ENCODE measurements at regions not wholly inside any gene's neighbourhood (a gene's known extent, or its start where the extent isn't known, plus 50 kb on each side); places are given as distances from the start of the nearest gene placed in this dataset.

DNA sequence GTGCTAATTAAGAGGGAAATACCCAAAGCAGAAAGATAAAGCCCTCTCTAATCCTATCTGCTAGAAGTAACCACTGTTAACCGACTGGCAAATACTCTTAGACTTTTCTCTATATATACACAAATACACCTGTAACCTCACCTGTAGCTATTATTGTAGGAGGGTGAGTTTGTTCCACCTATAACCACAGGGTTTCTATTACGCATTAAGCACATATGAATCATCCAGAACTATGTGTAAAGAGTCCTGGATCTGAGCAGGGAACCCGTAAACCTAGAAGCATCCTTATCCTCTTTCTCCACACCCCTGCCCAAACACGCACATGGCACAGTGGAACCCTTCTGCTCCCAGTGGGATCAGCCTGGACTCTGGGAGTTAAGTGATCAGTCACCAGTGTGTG lies 172.8 kb upstream of the C2CD4B start:
- TF ChIP-seq YY1 (IDR thresholded peaks at IDR 0.05; ENCODE audit: low read depth) (no peak), TAF1 (IDR thresholded peaks at IDR 0.05; ENCODE audit: low read depth) (no peak), EP300 (IDR thresholded peaks at IDR 0.05; ENCODE audit: borderline replicate concordance) (no peak), TEAD4 (IDR thresholded peaks at IDR 0.05) (no peak), NFIC (IDR thresholded peaks at IDR 0.05) (no peak), EGR1 (IDR thresholded peaks at IDR 0.05) (no peak), TCF12 (IDR thresholded peaks at IDR 0.05; ENCODE audit: low read depth) (no peak), RAD21 (IDR thresholded peaks at IDR 0.05; ENCODE audit: low read depth) (no peak), CREB1 (IDR thresholded peaks at IDR 0.05; ENCODE audit: low read depth) (no peak), ZBTB7A (IDR thresholded peaks at IDR 0.05; ENCODE audit: low read depth) (no peak), FOXM1 (IDR thresholded peaks at IDR 0.05; ENCODE audit: borderline replicate concordance, low read depth) (no peak), CEBPB (IDR thresholded peaks at IDR 0.05) (no peak)
- TF ChIP-seq, protein P1, sequence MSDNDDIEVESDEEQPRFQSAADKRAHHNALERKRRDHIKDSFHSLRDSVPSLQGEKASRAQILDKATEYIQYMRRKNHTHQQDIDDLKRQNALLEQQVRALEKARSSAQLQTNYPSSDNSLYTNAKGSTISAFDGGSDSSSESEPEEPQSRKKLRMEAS (IDR thresholded peaks at IDR 0.05), result no peak
- TF ChIP-seq, protein P2, sequence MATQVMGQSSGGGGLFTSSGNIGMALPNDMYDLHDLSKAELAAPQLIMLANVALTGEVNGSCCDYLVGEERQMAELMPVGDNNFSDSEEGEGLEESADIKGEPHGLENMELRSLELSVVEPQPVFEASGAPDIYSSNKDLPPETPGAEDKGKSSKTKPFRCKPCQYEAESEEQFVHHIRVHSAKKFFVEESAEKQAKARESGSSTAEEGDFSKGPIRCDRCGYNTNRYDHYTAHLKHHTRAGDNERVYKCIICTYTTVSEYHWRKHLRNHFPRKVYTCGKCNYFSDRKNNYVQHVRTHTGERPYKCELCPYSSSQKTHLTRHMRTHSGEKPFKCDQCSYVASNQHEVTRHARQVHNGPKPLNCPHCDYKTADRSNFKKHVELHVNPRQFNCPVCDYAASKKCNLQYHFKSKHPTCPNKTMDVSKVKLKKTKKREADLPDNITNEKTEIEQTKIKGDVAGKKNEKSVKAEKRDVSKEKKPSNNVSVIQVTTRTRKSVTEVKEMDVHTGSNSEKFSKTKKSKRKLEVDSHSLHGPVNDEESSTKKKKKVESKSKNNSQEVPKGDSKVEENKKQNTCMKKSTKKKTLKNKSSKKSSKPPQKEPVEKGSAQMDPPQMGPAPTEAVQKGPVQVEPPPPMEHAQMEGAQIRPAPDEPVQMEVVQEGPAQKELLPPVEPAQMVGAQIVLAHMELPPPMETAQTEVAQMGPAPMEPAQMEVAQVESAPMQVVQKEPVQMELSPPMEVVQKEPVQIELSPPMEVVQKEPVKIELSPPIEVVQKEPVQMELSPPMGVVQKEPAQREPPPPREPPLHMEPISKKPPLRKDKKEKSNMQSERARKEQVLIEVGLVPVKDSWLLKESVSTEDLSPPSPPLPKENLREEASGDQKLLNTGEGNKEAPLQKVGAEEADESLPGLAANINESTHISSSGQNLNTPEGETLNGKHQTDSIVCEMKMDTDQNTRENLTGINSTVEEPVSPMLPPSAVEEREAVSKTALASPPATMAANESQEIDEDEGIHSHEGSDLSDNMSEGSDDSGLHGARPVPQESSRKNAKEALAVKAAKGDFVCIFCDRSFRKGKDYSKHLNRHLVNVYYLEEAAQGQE (IDR thresholded peaks at IDR 0.05; ENCODE audit: low read depth), result no peak
- TF ChIP-seq, protein P3, sequence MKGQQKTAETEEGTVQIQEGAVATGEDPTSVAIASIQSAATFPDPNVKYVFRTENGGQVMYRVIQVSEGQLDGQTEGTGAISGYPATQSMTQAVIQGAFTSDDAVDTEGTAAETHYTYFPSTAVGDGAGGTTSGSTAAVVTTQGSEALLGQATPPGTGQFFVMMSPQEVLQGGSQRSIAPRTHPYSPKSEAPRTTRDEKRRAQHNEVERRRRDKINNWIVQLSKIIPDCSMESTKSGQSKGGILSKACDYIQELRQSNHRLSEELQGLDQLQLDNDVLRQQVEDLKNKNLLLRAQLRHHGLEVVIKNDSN (IDR thresholded peaks at IDR 0.05), result no peak

DNA sequence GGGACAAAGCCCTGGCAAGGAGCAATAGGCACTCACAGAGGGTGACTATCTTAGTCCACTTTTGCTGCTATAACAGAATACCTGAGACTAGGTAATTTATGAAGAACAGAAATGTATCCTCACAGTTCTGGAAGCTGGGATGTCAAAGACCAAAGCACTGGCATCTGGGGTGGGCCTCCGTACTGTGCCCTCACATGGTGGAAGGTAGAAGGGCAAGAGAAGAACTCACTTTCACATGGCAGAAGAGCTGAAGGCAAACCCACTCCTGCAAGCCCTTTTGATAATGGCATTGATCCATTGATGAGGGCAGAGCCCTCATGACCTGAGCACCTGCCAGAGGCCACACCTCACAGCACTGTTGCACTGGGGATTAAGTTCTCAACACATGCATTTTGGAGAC lies 173.4 kb upstream of the C2CD4B start:
- TF ChIP-seq, protein P1 (IDR thresholded peaks at IDR 0.05), result no peak
- TF ChIP-seq TEAD4 (IDR thresholded peaks at IDR 0.05), result no peak
- no peak for TF ChIP-seq YY1 (IDR thresholded peaks at IDR 0.05; ENCODE audit: low read depth)
- TF ChIP-seq, protein P2 (IDR thresholded peaks at IDR 0.05; ENCODE audit: low read depth), result no peak
- TF ChIP-seq, protein P3 (IDR thresholded peaks at IDR 0.05), result no peak
- TF ChIP-seq FOXM1 (IDR thresholded peaks at IDR 0.05; ENCODE audit: borderline replicate concordance, low read depth), result no peak
- no peak for TF ChIP-seq CREB1 (IDR thresholded peaks at IDR 0.05; ENCODE audit: low read depth)
- no peak for TF ChIP-seq TCF12 (IDR thresholded peaks at IDR 0.05; ENCODE audit: low read depth)
- no peak for TF ChIP-seq NFIC (IDR thresholded peaks at IDR 0.05)
- no peak for TF ChIP-seq RAD21 (IDR thresholded peaks at IDR 0.05; ENCODE audit: low read depth)
- TF ChIP-seq EGR1 (IDR thresholded peaks at IDR 0.05), result no peak
- TF ChIP-seq CEBPB (IDR thresholded peaks at IDR 0.05), result no peak
- TF ChIP-seq TAF1 (IDR thresholded peaks at IDR 0.05; ENCODE audit: low read depth), result no peak
- no peak for TF ChIP-seq EP300 (IDR thresholded peaks at IDR 0.05; ENCODE audit: borderline replicate concordance)
- TF ChIP-seq ZBTB7A (IDR thresholded peaks at IDR 0.05; ENCODE audit: low read depth), result no peak

DNA sequence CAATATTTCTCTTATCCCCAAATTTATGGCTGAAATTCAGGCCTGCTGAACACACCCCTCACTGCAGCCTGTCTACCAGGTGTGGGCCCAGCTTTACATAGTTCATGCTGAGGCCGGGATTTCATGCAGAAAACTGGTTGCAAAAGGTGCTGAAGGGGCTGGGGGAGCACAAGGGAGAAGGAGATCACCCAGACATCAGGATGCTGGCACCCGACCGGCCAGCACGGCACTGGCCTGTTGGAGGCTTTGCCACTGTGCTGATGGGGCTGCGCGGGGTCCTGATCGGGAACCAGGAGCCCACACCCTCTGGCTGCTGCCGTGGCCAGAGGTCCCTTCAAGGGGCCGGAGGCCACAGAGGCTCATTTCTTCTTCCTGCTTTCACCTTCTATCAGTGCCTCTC lies 177.9 kb upstream of the C2CD4B start:
- TF ChIP-seq TCF12 (IDR thresholded peaks at IDR 0.05; ENCODE audit: low read depth) (no peak), TEAD4 (IDR thresholded peaks at IDR 0.05) (no peak), FOXM1 (IDR thresholded peaks at IDR 0.05; ENCODE audit: borderline replicate concordance, low read depth) (no peak), EGR1 (IDR thresholded peaks at IDR 0.05) (no peak), NFIC (IDR thresholded peaks at IDR 0.05) (no peak), RAD21 (IDR thresholded peaks at IDR 0.05; ENCODE audit: low read depth) (no peak), YY1 (IDR thresholded peaks at IDR 0.05; ENCODE audit: low read depth) (no peak)
- TF ChIP-seq, protein P1 (IDR thresholded peaks at IDR 0.05), result no peak
- TF ChIP-seq, protein P2 (IDR thresholded peaks at IDR 0.05; ENCODE audit: low read depth), result no peak
- TF ChIP-seq, protein P3 (IDR thresholded peaks at IDR 0.05), result no peak

DNA sequence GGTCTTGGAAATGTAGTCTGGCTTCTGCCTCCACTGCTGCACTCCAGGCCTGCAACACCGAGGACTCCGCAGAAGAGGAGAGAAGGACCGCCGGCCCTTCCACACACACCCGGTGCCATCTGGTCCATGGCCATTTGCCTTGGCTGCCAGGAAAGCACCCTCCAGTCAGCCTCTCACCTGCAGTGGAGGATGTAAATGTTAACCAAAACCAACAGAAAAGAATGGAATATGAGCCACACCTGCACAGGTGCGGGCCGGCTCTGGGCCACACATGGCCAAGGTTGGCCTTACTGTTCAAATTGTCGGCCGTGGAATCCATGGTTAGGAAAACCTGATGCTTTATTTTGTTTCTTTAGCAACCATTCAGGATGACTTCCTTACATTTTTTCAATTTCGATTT lies 178.3 kb upstream of the C2CD4B start:
- no peak for TF ChIP-seq EP300 (IDR thresholded peaks at IDR 0.05; ENCODE audit: borderline replicate concordance)
- no peak for TF ChIP-seq TCF12 (IDR thresholded peaks at IDR 0.05; ENCODE audit: low read depth)
- TF ChIP-seq, protein P3 (IDR thresholded peaks at IDR 0.05), result no peak
- TF ChIP-seq TEAD4 (IDR thresholded peaks at IDR 0.05), result no peak
- no peak for TF ChIP-seq FOXM1 (IDR thresholded peaks at IDR 0.05; ENCODE audit: borderline replicate concordance, low read depth)
- no peak for TF ChIP-seq EGR1 (IDR thresholded peaks at IDR 0.05)
